ENCODE measurements at regions not wholly inside any gene's neighbourhood (a gene's known extent, or its start where the extent isn't known, plus 50 kb on each side); places are given as distances from the start of the nearest gene placed in this dataset.

DNA sequence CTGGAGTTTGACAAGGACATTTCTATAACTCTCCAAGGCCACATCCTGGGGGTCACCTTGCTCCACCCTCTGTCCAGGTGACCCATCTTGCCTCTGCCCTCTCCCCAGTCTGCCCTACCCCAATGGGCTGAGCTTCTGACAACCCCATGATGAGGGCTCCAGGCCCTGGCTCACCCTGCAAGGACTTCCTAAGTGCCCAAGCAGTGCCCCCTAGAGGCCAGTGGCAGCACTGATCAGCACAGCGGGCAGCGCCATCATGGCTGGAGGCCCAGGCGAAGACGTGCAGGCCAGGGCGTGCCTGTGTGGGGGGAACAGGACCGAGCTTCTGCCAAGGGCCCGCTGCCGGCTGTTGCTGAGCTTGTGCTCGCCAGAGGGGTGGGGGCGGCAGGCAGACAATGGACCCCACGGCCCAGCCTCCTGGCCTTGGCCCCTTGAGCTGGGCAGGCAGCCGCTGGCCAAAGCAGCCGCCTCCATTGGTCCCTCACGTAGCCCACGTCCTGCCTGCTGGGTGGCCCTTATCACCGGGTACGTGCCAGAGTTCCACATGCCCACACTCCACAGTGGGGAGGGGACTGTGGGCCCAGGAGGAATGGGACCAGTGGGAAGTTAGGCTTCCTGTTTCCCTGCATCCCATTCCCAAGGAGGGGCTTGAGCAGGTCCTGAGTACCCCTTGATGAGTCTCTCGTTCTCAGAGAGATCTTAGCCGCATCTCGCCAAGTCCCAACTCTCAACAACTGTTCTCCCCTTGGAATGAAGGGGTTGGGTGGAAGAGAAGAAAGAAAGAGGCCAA, 64.3 kb downstream of the MRPL14 start:
- no peaks in the 10 kb centered on the region for H3K4me1 Mint-ChIP-seq
- no peaks in the 10 kb centered on the region for H3K9me3 Mint-ChIP-seq
- no peak overlapping the region for H3K27ac Mint-ChIP-seq
- no peaks in the 10 kb centered on the region for H3K36me3 Mint-ChIP-seq
- H3K27me3 Mint-ChIP-seq: peaks cover 2% of the 10 kb centered on the region
- no peak overlapping the region for H3K4me3 Mint-ChIP-seq

- no peak overlapping the region for H3K27ac Mint-ChIP-seq
Measured at GRCh38 chr6:44062105-44062770, 65.0 kb downstream of the MRPL14 start.

GRCh38 chr6:44061375-44062104, 65.7 kb downstream of the MRPL14 start:
- no peaks in the 10 kb centered on the region for H3K9me3 Mint-ChIP-seq

More at GRCh38 chr6:44062105-44062770, 65.0 kb downstream of the MRPL14 start:
- Mint-ChIP-seq H3K9me3 (no peaks in the 10 kb centered on the region), H3K36me3 (no peaks in the 10 kb centered on the region), H3K4me1 (no peaks in the 10 kb centered on the region), H3K27me3 (peaks cover 2% of the 10 kb centered on the region), H3K4me3 (no peak overlapping the region)

GRCh38 chr6:44060612-44061374, 66.5 kb downstream of the MRPL14 start:
- no peaks in the 10 kb centered on the region for H3K4me1 Mint-ChIP-seq
- H3K27ac Mint-ChIP-seq: no peak overlapping the region
- no peaks in the 10 kb centered on the region for H3K36me3 Mint-ChIP-seq
- no peak overlapping the region for H3K4me3 Mint-ChIP-seq
- no peaks in the 10 kb centered on the region for H3K9me3 Mint-ChIP-seq
- peaks cover 2% of the 10 kb centered on the region for H3K27me3 Mint-ChIP-seq

More at GRCh38 chr6:44061375-44062104, 65.7 kb downstream of the MRPL14 start:
- Mint-ChIP-seq H3K27ac (no peak overlapping the region), H3K27me3 (peaks cover 2% of the 10 kb centered on the region), H3K4me1 (no peaks in the 10 kb centered on the region), H3K36me3 (no peaks in the 10 kb centered on the region), H3K4me3 (no peak overlapping the region)

DNA sequence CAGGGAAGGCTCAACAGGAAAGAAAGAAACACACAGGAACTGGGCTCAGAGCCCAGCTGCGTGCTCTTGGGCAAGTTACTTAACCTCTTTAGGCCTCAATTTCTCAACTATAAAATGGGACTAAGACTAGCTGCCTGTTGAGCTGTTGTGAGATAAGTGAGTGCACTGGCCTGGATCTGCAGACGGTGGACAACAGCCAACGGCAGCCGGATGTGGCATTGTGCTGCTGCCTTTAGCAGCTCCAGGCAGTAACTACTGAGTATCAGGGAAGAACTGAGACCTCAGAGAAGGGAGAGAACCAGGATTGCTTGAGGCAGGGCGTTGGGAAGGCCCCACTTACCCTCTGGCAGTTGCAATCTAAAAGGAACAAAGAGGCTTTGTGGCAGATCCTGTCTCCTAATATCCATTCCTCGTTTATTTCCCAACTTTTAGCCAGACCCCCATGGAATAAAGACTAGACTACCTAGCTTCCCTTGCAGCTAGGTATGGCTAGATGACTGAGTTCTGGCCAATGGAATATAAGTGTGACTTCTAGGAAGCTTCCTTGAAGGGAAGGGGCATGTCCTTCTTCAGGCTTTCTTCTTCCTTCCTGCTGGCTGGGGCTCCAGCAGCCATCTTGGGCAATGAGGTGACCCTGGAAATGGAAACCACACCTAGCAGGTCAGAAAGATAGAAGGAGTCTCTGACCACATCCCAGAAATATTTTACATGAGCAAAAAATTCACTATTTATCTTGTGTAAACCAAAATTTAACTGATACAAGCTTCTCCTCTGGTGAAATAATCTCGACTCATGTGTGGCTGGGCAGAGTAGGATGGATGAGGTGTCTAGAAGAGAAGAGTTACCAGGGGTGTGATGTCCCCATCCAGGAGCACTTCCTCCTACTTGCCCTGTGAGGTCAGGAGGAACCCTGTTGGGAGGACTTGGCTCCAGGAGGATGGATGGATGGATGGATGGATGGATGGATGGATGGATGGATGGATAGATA, 67.6 kb downstream of the MRPL14 start:
- no peak overlapping the region for H3K27ac Mint-ChIP-seq
- H3K9me3 Mint-ChIP-seq: no peaks in the 10 kb centered on the region
- H3K4me3 Mint-ChIP-seq: no peak overlapping the region
- H3K36me3 Mint-ChIP-seq: no peaks in the 10 kb centered on the region
- no peaks in the 10 kb centered on the region for H3K4me1 Mint-ChIP-seq
- peaks cover 2% of the 10 kb centered on the region for H3K27me3 Mint-ChIP-seq

DNA sequence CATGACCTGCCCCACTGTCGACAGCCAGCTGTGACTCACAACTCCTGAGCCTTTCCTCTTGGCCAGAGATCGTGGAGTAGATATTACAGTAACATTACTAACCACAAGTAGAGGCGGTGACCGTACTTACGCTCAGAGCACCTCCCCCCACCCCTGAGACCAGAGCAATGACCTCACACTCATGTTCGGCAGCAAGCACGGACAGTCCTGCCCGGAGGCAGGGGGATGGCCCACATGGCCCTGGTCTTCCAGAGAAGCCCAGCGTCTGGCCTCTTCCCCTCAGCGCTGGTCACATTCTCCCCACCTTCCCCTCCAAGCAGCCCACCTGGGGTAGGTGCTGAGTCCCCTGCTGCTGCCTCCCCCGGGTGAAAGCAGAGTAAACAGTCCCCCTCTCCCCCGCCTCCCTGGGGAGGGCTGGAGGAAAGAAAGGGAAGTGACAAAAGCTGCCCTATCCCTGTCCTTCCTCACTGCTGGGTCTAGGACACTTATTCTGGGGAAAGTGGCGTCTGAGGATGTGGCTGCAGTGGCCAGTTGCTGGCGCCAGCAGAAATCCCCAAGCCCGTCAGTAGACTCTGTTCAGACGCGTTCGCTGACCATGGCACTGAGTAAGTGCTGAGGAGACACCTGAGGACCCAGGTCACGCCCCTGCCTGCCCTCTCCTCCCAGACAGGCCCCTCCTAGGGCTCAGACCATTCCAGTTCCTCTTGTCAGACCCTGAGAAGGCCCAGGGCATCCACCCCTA, 68.5 kb downstream of the MRPL14 start:
- no peak overlapping the region for H3K4me3 Mint-ChIP-seq
- H3K36me3 Mint-ChIP-seq: no peaks in the 10 kb centered on the region
- no peak overlapping the region for H3K27ac Mint-ChIP-seq
- H3K27me3 Mint-ChIP-seq: peaks cover 2% of the 10 kb centered on the region
- H3K9me3 Mint-ChIP-seq: no peaks in the 10 kb centered on the region
- H3K4me1 Mint-ChIP-seq: no peaks in the 10 kb centered on the region

GRCh38 chr6:44057931-44058616, 69.2 kb downstream of the MRPL14 start:
- H3K27me3 Mint-ChIP-seq: peaks cover 2% of the 10 kb centered on the region
- H3K27ac Mint-ChIP-seq: no peak overlapping the region
- H3K36me3 Mint-ChIP-seq: no peaks in the 10 kb centered on the region
- H3K4me3 Mint-ChIP-seq: no peak overlapping the region
- no peaks in the 10 kb centered on the region for H3K9me3 Mint-ChIP-seq
- no peaks in the 10 kb centered on the region for H3K4me1 Mint-ChIP-seq

GRCh38 chr6:44057238-44057930, 69.9 kb downstream of the MRPL14 start:
- no peaks in the 10 kb centered on the region for H3K4me1 Mint-ChIP-seq
- H3K27me3 Mint-ChIP-seq: peaks cover 2% of the 10 kb centered on the region
- H3K36me3 Mint-ChIP-seq: no peaks in the 10 kb centered on the region
- H3K4me3 Mint-ChIP-seq: no peak overlapping the region
- H3K27ac Mint-ChIP-seq: no peak overlapping the region
- H3K9me3 Mint-ChIP-seq: no peaks in the 10 kb centered on the region

GRCh38 chr6:44056392-44057237, 70.6 kb downstream of the MRPL14 start:
- Mint-ChIP-seq H3K4me3 (no peak overlapping the region), H3K36me3 (no peaks in the 10 kb centered on the region), H3K9me3 (no peaks in the 10 kb centered on the region), H3K27ac (no peak overlapping the region), H3K27me3 (peaks cover 2% of the 10 kb centered on the region), H3K4me1 (no peaks in the 10 kb centered on the region)

DNA sequence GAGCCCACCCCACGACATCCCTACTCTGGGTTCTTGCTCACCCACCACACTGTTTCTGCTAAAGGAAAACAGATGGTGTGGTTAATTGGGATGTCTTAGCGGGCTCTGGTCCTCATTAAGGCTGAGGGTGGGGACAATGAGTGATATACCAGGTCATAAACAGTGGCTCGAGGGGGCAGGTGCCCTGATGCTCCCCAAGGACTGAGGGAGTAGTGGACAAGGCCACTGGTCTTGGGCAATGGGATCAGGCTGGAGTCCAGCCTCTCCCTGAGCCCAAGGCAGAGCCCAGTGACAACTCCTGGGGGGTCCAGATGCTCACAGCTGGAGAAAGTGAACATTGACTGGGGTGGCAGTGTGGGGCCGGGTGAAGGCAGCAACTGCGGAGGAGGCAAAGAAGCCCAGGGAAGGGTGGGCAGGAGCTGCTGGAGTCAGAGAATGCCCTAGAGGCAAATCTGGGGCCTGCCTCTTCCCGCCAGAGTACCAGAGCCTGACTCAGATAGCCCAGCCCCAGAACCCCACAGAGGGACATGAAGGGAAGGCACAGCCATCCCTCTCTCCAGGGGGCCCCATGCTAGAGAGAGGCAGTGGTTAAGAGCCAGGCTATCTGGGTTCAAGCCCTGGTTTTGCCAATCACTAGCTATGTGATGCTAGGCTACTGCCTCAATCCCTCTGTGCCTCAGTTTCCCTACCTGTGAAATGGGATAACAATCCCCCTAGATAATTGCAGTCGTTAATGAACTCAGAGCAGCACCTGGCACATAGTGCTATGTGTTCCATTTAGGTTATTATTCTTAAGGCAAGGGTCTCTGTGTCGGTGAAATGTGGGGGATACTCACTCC, 72.3 kb downstream of the MRPL14 start:
- Mint-ChIP-seq H3K4me1 (no peaks in the 10 kb centered on the region), H3K4me3 (no peak overlapping the region), H3K27ac (no peak overlapping the region), H3K36me3 (no peaks in the 10 kb centered on the region), H3K9me3 (no peaks in the 10 kb centered on the region), H3K27me3 (peaks cover 2% of the 10 kb centered on the region)

DNA sequence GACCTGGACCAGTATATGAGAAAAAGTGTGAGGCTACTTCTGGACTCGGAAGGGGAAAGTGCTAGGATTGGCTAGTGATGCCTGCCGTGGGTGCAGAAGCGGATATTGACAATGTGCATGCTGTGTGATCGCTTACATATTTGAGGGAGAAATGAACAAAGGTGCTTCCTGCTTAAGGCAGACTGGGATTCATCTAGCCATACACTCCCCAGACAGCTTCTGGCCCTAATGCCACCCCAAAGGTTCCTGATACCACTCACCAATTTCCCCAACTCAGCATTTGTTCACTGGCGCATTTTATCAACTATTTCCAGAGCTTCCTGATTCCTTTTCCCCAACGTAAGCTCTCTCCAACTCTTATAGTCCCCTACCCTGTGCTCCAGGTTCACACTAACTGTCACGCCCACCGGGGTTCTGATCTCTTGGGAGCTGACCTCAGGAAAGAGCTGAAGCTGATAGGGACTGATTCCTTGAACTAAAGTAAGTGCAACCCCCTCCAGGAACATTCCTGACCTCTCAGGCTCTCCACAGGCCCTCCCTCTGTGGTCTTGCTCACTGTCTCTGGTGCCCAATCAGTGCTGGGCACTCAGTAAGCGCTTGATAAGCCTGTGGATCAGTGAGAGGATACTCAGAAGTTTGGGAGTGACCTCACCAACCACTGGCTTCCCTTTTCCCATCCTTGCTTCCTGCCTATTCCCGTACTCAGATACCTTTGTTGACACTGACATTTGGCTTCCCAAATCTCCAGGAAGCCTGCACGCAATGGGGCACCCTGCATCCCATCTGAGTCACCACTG, 73.3 kb downstream of the MRPL14 start:
- Mint-ChIP-seq H3K36me3 (no peaks in the 10 kb centered on the region), H3K4me3 (no peak overlapping the region), H3K9me3 (no peaks in the 10 kb centered on the region), H3K27me3 (peaks cover 1% of the 10 kb centered on the region), H3K4me1 (no peaks in the 10 kb centered on the region), H3K27ac (no peak overlapping the region)

Measured in activated naive CD4-positive, alpha-beta T cell treated with anti-CD3 and anti-CD28 coated beads, Interleukin-2, amount 50 U/mL, for 24 hours (primary cell).